GM08714 (cell line): ENCODE measurements at regions not wholly inside any gene's neighbourhood (a gene's known extent, or its start where the extent isn't known, plus 50 kb on each side); places are given as distances from the start of the nearest gene placed in this dataset.
"Not testable (repeated sequence)": the region's sequence is repeated elsewhere in the genome, so short reads cannot be mapped to it uniquely, and the experiment has no call there.

Experiments
- H3K4me3 ChIP-seq: fragments of 200-500 bp; sonication (Bioruptor generic); 2 replicates; pipeline ENCODE4 v1.5.1; 2014; ENCODE audit warnings: mild to moderate bottlenecking, low read length, inconsistent platforms
- ZNF274 ChIP-seq: IDR thresholded peaks from 2 replicates; pipeline ENCODE4 v1.6.1; 2012; ENCODE audit warnings: mild to moderate bottlenecking, low read depth, low read length

GRCh38 chr11:81995889-81996288 is 737.8 kb downstream of the FAM181B start:
- no peak for TF ChIP-seq ZNF274
- H3K4me3 ChIP-seq = no peak overlapping the region

DNA sequence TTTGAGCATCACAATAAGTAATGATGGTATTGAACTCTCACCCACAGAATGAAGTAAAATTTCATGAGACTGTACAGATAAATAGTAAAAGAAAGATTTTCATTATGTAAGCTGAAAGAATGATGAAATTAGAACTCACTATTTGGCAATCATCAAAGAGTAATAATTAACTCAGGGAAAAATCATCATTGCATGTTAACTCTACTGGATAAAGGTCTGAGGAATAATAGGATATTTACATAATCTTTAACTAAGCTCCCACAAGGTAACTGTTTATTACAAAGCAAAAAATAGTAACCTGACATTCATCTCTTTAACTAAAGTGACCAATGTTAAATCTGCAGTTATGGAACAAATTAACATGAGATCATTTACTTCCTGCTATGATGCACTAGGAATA is 739.9 kb downstream of the FAM181B start:
- no peak for TF ChIP-seq ZNF274
- H3K4me3 ChIP-seq = no peak overlapping the region

- H3K4me3 ChIP-seq = no peak overlapping the region
- TF ChIP-seq ZNF274 = no peak
These were observed 742.8 kb downstream of the FAM181B start for GRCh38 chr11:81990659-81991443.

- TF ChIP-seq ZNF274 = no peak
These were observed 744.6 kb downstream of the FAM181B start for GRCh38 chr11:81989093-81989492.

GRCh38 chr11:81987829-81988472 is 745.7 kb downstream of the FAM181B start:
- no peak for TF ChIP-seq ZNF274
- H3K4me3 ChIP-seq = no peak overlapping the region

More at GRCh38 chr11:81989093-81989492, 744.6 kb downstream of the FAM181B start:
- no peak overlapping the region for H3K4me3 ChIP-seq

GRCh38 chr11:81986556-81987161 is 747.0 kb downstream of the FAM181B start:
- no peak overlapping the region for H3K4me3 ChIP-seq
- TF ChIP-seq ZNF274 = no peak

GRCh38 chr11:81979448-81979847 is 754.2 kb downstream of the FAM181B start:
- no peak overlapping the region for H3K4me3 ChIP-seq
- no peak for TF ChIP-seq ZNF274

GRCh38 chr11:81975261-81975900 is 758.3 kb downstream of the FAM181B start:
- no peak for TF ChIP-seq ZNF274
- no peak overlapping the region for H3K4me3 ChIP-seq

- H3K4me3 ChIP-seq = no peak overlapping the region
These were observed 762.8 kb downstream of the FAM181B start for GRCh38 chr11:81970886-81971285.

GRCh38 chr11:81967242-81967641 is 766.4 kb downstream of the FAM181B start:
- TF ChIP-seq ZNF274 = no peak
- no peak overlapping the region for H3K4me3 ChIP-seq

More at GRCh38 chr11:81970886-81971285, 762.8 kb downstream of the FAM181B start:
- TF ChIP-seq ZNF274 = no peak

DNA sequence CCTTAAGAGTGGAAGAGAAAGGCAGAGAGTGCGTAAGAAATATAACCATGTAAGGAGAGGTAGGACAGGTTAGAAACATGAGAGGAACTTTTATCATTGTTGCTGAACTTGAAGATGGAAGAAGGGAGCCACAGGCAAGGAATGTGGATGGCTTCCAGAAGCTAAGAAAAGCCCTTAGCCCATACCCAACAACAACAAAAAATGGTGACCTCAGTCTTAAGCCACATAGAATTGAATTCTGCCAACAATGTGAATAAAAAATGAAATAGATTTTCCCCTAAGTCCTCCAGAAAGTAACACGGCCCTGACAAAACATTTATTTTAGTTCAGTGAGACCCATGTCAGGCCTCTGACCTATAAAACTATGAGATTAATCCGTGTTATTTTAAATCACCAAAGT is 767.3 kb downstream of the FAM181B start:
- no peak overlapping the region for H3K4me3 ChIP-seq
- no peak for TF ChIP-seq ZNF274

DNA sequence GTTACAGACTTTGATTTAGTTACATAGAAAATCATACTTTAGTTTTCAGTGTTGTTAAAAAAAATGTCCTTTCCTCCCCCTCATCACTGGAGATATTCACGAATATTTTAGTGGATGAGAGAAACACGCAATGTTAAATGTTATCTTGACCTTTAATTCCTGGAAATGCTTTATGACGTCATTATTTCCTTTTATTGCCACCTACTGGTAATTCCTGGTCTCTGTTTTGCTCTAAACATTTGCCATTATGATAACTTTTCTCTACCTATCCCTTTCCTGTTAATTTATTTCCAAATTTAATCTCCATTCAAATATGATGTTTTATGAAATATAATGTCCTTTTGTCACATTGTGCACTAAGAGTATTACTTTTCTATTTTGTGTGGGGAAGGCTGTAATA is 770.6 kb downstream of the FAM181B start:
- H3K4me3 ChIP-seq = no peak overlapping the region
- TF ChIP-seq ZNF274 = no peak

DNA sequence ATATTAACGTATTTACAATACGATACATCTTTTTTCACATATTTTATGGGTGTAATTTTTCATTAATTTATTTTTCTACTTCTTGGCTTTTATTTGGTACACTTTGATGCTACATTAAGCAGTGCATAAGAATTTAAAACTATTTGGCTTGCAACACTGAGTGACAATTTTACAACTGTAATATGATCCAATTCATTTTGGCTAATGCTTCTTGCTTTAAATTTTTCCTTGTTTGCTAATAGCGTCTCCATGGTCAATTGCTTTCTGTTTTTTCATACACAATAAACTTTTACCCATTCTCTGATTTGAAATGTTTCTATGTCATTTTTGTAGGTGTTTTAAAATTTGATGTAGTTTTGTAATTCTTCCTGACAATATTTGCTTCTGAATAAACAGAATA is 773.2 kb downstream of the FAM181B start:
- no peak for TF ChIP-seq ZNF274
- H3K4me3 ChIP-seq = no peak overlapping the region

GRCh38 chr11:81959341-81959740 is 774.3 kb downstream of the FAM181B start:
- no peak for TF ChIP-seq ZNF274
- H3K4me3 ChIP-seq = no peak overlapping the region

DNA sequence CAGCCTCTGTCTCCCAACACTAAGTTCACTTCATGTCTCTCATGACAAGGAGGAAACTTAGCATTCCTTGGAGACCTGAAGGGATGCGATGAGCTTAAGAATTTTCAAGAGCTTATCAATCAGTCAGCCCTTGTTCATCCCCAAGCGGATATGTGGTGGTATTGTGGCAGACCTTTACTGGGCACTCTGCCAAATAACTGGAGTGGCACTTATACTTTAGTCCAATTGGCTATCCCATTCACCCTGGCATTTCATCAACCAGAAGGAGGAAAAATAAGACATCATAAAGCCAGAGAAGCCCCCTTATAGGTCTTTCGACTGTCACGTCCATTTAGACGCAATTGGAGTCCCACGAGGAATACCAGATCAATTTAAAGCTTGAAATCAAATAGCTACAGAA is 779.4 kb downstream of the FAM181B start:
- not testable (repeated sequence) for H3K4me3 ChIP-seq
